Lower leg skin (tissue), 4 donors: ENCODE measurements at regions not wholly inside any gene's neighbourhood (a gene's known extent, or its start where the extent isn't known, plus 50 kb on each side); places are given as distances from the start of the nearest gene placed in this dataset.

Experiments
- DNase-seq, 2 donors: peaks; one replicate each; pipeline ENCODE4 v3.0.0-alpha.2; 2019; ENCODE audit warnings: low spot score in 2 of 2
- H3K4me3 ChIP-seq: fragments of 200-600 bp; sonication (generic); 2 replicates; pipeline ENCODE4 v1.5.1; 2017; ENCODE audit warnings: mild to moderate bottlenecking, low read depth; ENCODE audit not compliant: poor library complexity, severe bottlenecking
- CTCF ChIP-seq, 3 donors: fragments of 450-650 bp; IDR thresholded peaks; one replicate each; pipeline ENCODE4 v1.5.1; 2016; ENCODE audit warnings: antibody characterized with exemption in 3 of 3, mild to moderate bottlenecking in 3 of 3, moderate library complexity in 2 of 3
- POLR2A ChIP-seq, 2 donors: fragments of 450-650 bp; IDR thresholded peaks; one replicate each; pipeline ENCODE4 v1.6.1; 2016 to 2017; ENCODE audit warnings: antibody characterized with exemption in 2 of 2, mild to moderate bottlenecking in 1 of 2, moderate library complexity in 1 of 2
- WGBS, 2 donors: methylation state at CpG; one replicate each; pipeline ENCODE4 v1.1.5; 2018; 5-methylcytosine and 5-hydroxymethylcytosine counted together
- intact Hi-C: fragments of 100-400 bp; cut with DNase I; formaldehyde crosslinking; loops from one replicate; pipeline ENCODE4 v1.15.0; 2023; ENCODE audit warnings: low total_unique reads

GRCh38 chr2:200147371-200147770 lies 159.1 kb upstream of the SPATS2L start:
- DNase-seq: no peak
- TF ChIP-seq POLR2A (IDR thresholded peaks at IDR 0.05) (no peak), CTCF (IDR thresholded peaks at IDR 0.05) (no peak)
- intact Hi-C loops: no loop called here
- WGBS, 2 donors: 84 to 88% methylated on average over 2 of the region's 2 CpGs
- H3K4me3 ChIP-seq: no peak overlapping the region

- DNase-seq: no peak
- H3K4me3 ChIP-seq: no peak overlapping the region
- TF ChIP-seq POLR2A (IDR thresholded peaks at IDR 0.05): no peak
- TF ChIP-seq CTCF (IDR thresholded peaks at IDR 0.05): no peak
- intact Hi-C loops: no loop called here
- 81 to 87% methylated on average over 2 of the region's 2 CpGs for WGBS, 2 donors
Measured at GRCh38 chr2:200148366-200148765, 158.1 kb upstream of the SPATS2L start.

GRCh38 chr2:200150411-200151086 lies 155.9 kb upstream of the SPATS2L start:
- DNase-seq: no peak
- intact Hi-C loops: no loop called here
- WGBS, 2 donors: 75 to 84% methylated on average over 1 of the region's 1 CpG
- TF ChIP-seq POLR2A (IDR thresholded peaks at IDR 0.05) (no peak), CTCF (IDR thresholded peaks at IDR 0.05) (no peak)
- no peak overlapping the region for H3K4me3 ChIP-seq

- no peak overlapping the region for H3K4me3 ChIP-seq
- 50 to 66% methylated on average over 3 of the region's 3 CpGs for WGBS, 2 donors
- intact Hi-C loops: no loop called here
- TF ChIP-seq CTCF (IDR thresholded peaks at IDR 0.05) (no peak), POLR2A (IDR thresholded peaks at IDR 0.05) (no peak)
- DNase-seq: no peak
Measured at GRCh38 chr2:200155652-200156051, 150.8 kb upstream of the SPATS2L start.

- TF ChIP-seq CTCF (IDR thresholded peaks at IDR 0.05): no peak
- TF ChIP-seq POLR2A (IDR thresholded peaks at IDR 0.05): no peak
- intact Hi-C loops: no loop called here
- peak in 1 of 2 donors; percentile 44 for DNase-seq
- no peak overlapping the region for H3K4me3 ChIP-seq
- 27 to 29% methylated on average over 5 of the region's 5 CpGs for WGBS, 2 donors
Measured at GRCh38 chr2:200156166-200156835, 150.2 kb upstream of the SPATS2L start.
